ENCODE measurements at regions not wholly inside any gene's neighbourhood (a gene's known extent, or its start where the extent isn't known, plus 50 kb on each side); places are given as distances from the start of the nearest gene placed in this dataset.

- H3K27me3 ChIP-seq, result no peaks in the 10 kb centered on the region
- TF ChIP-seq POLR2A (IDR thresholded peaks at IDR 0.05), result no peak
- TF ChIP-seq POLR2AphosphoS5 (IDR thresholded peaks at IDR 0.05), result no peak
Observed at GRCh38 chr1:191620883-191621282, 537.4 kb upstream of the RGS18 start.

GRCh38 chr1:191624044-191624443 lies 534.2 kb upstream of the RGS18 start:
- H3K27ac ChIP-seq, result no peak overlapping the region
- H3K4me1 ChIP-seq, result no peaks in the 10 kb centered on the region
- 96% methylated on average over 1 of the region's 1 CpG for WGBS

More at GRCh38 chr1:191620883-191621282, 537.4 kb upstream of the RGS18 start:
- Histone ChIP-seq H3K9me3 (no peaks in the 10 kb centered on the region), H3K27ac (no peak overlapping the region), H3K4me3 (no peak overlapping the region), H3K36me3 (no peaks in the 10 kb centered on the region), H3K4me1 (no peaks in the 10 kb centered on the region)
- DNase-seq (ENCODE audit: low spot score in 2 of 2), result no peak

GRCh38 chr1:191629836-191630235 lies 528.4 kb upstream of the RGS18 start:
- TF ChIP-seq POLR2AphosphoS5 (IDR thresholded peaks at IDR 0.05) (no peak), EP300 (IDR thresholded peaks at IDR 0.05) (no peak), POLR2A (IDR thresholded peaks at IDR 0.05) (no peak)
- TF ChIP-seq, protein P1, sequence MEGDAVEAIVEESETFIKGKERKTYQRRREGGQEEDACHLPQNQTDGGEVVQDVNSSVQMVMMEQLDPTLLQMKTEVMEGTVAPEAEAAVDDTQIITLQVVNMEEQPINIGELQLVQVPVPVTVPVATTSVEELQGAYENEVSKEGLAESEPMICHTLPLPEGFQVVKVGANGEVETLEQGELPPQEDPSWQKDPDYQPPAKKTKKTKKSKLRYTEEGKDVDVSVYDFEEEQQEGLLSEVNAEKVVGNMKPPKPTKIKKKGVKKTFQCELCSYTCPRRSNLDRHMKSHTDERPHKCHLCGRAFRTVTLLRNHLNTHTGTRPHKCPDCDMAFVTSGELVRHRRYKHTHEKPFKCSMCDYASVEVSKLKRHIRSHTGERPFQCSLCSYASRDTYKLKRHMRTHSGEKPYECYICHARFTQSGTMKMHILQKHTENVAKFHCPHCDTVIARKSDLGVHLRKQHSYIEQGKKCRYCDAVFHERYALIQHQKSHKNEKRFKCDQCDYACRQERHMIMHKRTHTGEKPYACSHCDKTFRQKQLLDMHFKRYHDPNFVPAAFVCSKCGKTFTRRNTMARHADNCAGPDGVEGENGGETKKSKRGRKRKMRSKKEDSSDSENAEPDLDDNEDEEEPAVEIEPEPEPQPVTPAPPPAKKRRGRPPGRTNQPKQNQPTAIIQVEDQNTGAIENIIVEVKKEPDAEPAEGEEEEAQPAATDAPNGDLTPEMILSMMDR (IDR thresholded peaks at IDR 0.05), result no peak
- Histone ChIP-seq H3K36me3 (no peaks in the 10 kb centered on the region), H3K27ac (no peak overlapping the region), H3K9me3 (no peaks in the 10 kb centered on the region), H3K4me1 (no peaks in the 10 kb centered on the region), H3K27me3 (no peaks in the 10 kb centered on the region), H3K4me3 (no peak overlapping the region)
- DNase-seq (ENCODE audit: low spot score in 2 of 2), result no peak

More at GRCh38 chr1:191624044-191624443, 534.2 kb upstream of the RGS18 start:
- no peak overlapping the region for H3K4me3 ChIP-seq
- H3K27me3 ChIP-seq, result no peaks in the 10 kb centered on the region
- DNase-seq (ENCODE audit: low spot score in 2 of 2), result no peak
- TF ChIP-seq POLR2AphosphoS5 (IDR thresholded peaks at IDR 0.05) (no peak), POLR2A (IDR thresholded peaks at IDR 0.05) (no peak), EP300 (IDR thresholded peaks at IDR 0.05) (no peak)
- TF ChIP-seq, protein P1 (IDR thresholded peaks at IDR 0.05), result no peak
- no peaks in the 10 kb centered on the region for H3K9me3 ChIP-seq
- H3K36me3 ChIP-seq, result no peaks in the 10 kb centered on the region

DNA sequence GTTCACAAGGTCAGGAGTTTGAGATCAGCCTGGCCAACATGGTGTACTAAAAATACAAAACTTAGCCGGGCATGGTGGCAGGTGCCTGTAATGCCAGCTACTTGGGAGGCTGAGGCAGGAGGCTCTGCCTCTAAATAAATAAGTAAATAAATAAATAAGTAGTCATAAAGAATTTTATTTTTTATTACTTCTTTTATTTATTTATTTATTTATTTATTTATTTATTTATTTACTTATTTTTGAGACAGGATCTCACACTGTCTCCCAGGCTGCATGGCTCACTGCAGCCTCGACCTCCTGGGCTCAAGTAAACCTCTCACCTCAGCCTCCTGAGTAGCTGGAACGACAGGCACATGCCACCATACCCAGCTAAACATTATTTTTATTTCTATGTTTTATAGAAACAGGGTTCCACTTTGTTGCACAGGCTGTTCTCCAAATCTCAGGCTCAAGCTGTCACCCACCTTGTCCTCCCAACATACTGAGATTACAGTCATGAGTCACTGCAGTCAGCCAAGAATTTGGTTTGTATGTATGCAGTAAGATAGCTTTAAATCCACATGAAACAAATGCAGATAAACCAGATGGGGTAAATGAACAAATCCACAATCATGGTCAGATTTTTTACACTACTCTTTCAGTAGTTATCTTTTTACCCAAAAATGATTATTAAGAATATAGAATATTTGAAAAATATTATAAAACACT lies 523.3 kb upstream of the RGS18 start:
- no peaks in the 10 kb centered on the region for H3K4me1 ChIP-seq
- no peaks in the 10 kb centered on the region for H3K9me3 ChIP-seq
- 88% methylated on average over 3 of the region's 3 CpGs for WGBS
- no peak overlapping the region for H3K4me3 ChIP-seq
- DNase-seq (ENCODE audit: low spot score in 2 of 2), result no peak
- TF ChIP-seq, protein P1 (IDR thresholded peaks at IDR 0.05), result no peak
- no peak for TF ChIP-seq POLR2AphosphoS5 (IDR thresholded peaks at IDR 0.05)
- TF ChIP-seq EP300 (IDR thresholded peaks at IDR 0.05), result no peak
- no peak for TF ChIP-seq POLR2A (IDR thresholded peaks at IDR 0.05)
- no peak overlapping the region for H3K27ac ChIP-seq
- no peaks in the 10 kb centered on the region for H3K27me3 ChIP-seq
- no peaks in the 10 kb centered on the region for H3K36me3 ChIP-seq

DNA sequence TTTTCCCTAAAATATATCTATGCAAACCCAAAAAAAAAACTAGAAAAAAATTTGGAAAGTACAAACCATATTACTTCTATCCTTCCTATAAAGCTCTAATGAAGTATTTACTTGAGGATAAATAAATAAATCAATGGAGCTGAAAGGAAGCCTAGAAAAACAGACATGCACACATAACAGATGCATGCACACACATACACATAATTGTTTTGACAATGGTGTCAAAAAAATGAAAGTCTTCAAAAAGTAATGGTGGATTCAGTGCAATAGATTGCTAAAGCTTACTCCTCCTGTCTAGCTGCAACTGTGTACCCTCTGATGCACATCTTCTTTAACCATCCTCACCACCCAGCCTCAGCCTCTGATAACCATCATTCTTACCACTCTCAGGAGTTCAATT lies 521.9 kb upstream of the RGS18 start:
- no peaks in the 10 kb centered on the region for H3K9me3 ChIP-seq
- no peaks in the 10 kb centered on the region for H3K27me3 ChIP-seq
- DNase-seq (ENCODE audit: low spot score in 2 of 2), result no peak
- H3K36me3 ChIP-seq, result no peaks in the 10 kb centered on the region
- H3K27ac ChIP-seq, result no peak overlapping the region
- H3K4me3 ChIP-seq, result no peak overlapping the region
- TF ChIP-seq EP300 (IDR thresholded peaks at IDR 0.05) (no peak), POLR2A (IDR thresholded peaks at IDR 0.05) (no peak), POLR2AphosphoS5 (IDR thresholded peaks at IDR 0.05) (no peak)
- TF ChIP-seq, protein P1 (IDR thresholded peaks at IDR 0.05), result no peak
- H3K4me1 ChIP-seq, result no peaks in the 10 kb centered on the region

Measured in suprapubic skin (tissue), 4 donors.